Right ventricle myocardium superior (tissue), 1 donor: ENCODE measurements at regions not wholly inside any gene's neighbourhood (a gene's known extent, or its start where the extent isn't known, plus 50 kb on each side); places are given as distances from the start of the nearest gene placed in this dataset.
"Not testable (repeated sequence)": the region's sequence is repeated elsewhere in the genome, so short reads cannot be mapped to it uniquely, and the experiment has no call there.

Experiments used
- ATAC-seq: fragments of 200-7000 bp; cut with Tn5 transposase; one replicate; pipeline ENCODE4 v1.9.1; 2020; ENCODE audit warnings: mild to moderate bottlenecking; ENCODE audit not compliant: poor library complexity
- DNase-seq: peaks from one replicate; pipeline ENCODE4 v3.0.0-alpha.2; 2020
- intact Hi-C: fragments of 100-400 bp; cut with DNase I; formaldehyde crosslinking; loops from one replicate; pipeline ENCODE4 v1.11.2; 2022
- donor health status: DM: no; HTN: yes; CAD: no; lungs with severe emphysema.

DNA sequence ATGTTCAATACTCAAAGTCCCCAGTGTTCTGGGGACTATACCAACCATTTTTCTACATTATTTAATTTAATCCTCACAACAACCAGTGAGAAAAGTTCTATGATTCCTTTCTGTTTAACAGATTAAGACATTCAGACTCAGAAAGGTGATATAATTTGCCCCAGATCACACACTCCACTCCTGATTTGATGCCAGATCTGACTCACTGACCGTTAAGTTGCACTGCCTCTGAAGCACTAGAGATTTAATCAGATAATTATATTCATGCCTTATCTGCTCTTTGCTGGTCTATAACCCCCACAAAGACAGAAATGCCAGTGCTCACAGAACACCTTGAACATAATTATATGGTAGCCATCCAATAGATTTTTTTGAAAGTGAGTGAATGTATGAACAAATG lies 501.0 kb downstream of the IGSF11 start:
- intact Hi-C loops: no loop called here
- ATAC-seq (no peak), DNase-seq (no peak)

DNA sequence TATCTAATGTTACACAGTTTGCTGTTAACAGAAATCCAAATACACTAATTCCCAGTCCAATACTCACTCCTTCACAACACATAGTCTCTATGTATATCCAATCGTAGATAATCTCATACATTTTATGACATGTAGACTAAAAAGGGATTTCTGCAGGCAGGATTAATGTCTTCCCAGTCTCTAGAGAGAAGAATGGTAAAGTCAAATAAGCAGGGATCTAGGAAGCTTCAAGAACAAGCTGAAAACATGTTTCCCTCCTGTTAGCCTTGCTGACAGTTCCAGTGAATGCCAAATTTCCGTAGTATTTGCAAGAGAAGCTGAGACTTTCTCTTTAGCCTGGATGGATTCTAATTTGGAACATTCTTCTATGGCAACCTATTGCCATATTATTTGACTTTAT lies 500.1 kb downstream of the IGSF11 start:
- DNase-seq: no peak
- intact Hi-C loops: no loop called here

DNA sequence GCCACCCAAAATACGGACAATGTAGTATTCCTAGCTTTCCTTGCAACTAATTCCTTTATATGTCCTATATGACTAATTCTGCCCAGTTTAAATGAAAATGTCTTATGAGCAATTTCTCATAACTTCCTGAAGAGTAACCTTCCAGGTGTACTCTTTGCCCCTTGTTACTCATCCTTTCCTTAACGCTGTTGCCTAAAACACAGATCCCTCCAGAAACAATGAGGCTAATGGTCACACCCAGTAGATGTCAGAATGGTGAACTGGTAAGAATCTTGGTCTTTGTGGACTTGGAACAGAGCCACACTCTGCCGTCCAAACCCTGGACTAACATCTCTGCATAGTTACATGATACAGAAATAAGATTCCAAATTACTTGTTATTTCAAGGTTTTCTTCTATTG lies 497.9 kb downstream of the IGSF11 start:
- ATAC-seq: no peak
- intact Hi-C loops: no loop called here
- DNase-seq: no peak

More for the DNA sequence above, 500.1 kb downstream of the IGSF11 start:
- no peak for ATAC-seq

DNA sequence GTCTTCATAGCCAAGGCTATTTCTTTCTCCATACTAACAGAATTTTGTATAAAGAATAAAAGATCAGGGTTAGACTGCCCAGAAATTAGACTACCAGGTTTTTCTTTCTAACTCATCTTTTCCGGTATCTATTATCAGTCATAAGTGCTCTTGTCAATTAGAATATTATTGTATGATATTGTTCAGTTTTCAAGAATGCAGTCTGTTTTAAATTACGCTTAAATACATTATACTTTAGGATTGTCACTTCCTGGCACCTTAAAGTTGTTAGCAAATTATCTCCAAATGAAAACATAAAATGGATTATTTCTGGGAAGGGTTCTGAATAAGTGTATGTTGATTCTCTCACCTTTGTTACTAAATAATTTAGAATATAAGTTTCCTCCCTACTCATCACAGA lies 497.2 kb downstream of the IGSF11 start:
- intact Hi-C loops: no loop called here
- no peak for DNase-seq
- no peak for ATAC-seq

DNA sequence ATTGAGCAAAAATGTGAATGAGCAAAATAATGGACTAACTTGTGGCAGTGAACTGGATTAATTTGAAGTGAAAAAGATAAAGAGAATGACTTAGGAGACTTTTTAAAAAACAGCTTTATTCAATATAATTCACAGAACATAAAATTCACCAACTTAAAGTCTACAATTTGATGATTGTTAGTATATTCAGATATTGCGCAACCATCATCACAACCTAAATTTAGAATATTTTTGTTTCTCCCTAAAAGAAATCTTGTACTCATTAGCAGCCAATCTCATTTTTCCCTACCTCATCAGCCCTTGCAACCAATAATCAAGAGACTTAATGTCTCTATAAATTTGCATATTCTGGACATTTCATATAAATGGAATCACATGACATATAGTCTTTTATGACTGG lies 496.5 kb downstream of the IGSF11 start:
- DNase-seq (no peak), ATAC-seq (no peak)
- intact Hi-C loops: no loop called here

DNA sequence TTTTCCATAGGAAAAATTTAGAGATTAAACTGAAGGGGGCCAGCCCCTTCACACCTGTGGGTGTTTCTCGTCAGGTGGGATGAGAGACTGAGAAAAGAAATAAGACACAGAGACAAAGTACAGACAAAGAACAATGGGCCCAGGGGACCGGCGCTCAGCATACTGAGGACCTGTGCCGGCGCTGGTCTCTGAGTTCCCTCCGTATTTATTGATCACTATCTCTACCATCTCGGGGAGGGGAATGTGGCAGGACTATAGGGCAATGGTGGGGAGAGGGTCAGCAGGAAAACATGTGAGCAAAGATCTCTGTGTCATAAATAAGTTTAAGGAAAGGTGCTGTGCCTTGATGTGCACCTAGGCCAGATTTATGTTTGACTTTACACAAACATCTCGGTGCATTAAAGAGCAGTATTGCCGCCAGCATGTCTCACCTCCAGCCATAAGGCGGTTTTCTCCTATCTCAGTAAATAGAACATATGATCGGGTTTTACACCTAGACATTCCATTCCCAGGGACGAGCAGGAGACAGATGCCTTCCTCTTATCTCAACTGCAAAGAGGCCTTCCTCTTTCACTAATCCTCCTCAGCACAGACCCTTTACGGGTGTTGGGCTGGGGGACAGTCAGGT lies 494.7 kb downstream of the IGSF11 start:
- ATAC-seq, intact Hi-C loops, DNase-seq: not testable (repeated sequence)

DNA sequence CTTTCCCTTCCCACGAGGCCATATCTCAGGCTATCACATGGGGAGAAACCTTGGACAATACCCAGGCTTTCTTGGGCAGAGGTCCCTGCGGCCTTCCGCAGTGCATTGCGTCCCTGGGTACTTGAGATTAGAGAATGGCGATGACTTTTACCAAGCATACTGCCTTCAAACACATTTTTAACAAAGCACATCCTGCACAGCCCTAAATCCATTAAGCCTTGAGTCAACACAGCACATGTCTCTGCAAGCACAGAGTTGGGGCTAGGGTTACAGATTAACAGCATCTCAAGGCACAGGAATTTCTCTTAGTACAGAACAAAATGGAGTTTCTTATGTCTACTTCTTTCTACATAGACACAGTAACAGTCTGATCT lies 494.2 kb downstream of the IGSF11 start:
- DNase-seq, ATAC-seq, intact Hi-C loops: not testable (repeated sequence)

DNA sequence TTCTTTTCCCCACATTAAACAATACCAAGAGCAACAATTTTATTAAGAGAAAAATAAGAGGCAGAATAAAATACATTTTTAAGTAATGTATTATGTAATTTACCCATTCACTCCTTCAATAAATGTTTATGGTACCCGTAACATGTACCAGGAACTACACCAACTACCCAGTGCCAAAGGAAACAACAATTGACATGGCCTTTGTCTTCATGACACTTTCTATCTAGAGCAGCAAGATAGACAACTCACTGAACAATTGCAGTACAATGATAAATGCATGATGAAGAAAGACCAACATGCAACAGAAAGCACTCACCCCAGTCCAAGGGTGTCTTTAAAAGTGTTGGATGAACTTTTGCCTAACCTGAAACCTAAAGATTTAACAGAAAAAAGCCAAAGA lies 493.8 kb downstream of the IGSF11 start:
- DNase-seq: no peak
- ATAC-seq: no peak
- intact Hi-C loops: no loop called here

DNA sequence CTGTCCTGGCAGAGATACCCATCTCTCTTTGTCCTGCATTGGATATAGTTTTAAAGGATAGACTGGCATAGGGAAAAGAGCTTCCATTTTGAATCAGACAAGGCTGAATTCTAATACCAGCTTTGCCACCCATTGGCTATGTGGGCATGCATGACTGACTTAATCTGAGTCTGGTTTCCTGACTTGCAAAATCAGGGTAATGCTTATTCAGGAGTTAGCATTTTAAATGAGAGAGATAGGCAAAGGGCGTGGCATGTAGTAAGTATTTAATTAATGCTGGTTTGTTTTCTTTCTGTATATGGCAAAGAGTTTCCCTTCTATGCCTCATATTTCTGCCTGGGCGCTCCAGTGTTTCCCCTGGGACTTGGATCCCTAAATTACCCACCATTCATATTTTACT lies 492.9 kb downstream of the IGSF11 start:
- ATAC-seq (no peak), DNase-seq (no peak)
- intact Hi-C loops: no loop called here

DNA sequence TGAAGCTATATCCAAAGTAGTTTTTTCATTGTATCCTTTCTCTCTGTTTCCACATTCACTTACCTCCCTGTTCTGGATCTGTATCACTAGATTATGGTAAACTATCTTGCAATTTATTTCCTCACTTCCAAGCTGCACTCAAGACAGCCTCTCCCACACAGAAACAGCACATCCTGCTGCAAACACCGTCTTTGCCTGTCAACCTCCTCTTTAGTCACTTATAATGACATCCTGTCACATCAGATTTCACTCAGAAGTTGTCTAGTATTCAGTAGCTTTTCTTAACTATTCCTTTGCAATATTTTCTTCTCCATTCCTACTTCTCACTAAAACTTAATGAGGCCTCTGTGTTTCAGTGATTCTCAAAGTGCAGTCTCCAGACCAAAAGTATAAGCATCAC lies 490.8 kb downstream of the IGSF11 start:
- DNase-seq: no peak
- no peak for ATAC-seq
- intact Hi-C loops: no loop called here

DNA sequence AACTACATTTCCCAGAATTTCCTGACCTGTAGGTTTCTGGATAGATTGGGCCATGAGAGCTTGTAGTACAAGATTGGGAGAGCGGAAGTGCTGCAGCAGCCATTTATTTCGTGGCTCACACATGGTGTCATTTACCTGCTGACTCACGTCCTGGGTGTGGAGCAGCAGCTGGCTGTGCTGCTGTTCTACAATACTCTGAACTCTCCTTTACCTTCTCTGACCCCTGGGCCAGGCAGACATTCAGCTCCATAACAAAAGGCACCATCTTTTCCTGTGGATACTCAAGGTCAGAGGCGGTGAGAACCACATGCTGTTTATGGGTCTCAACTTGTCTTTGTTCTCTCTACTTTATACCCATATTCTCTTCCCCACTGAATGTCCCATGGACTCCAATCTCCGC lies 490.2 kb downstream of the IGSF11 start:
- DNase-seq (no peak), ATAC-seq (no peak)
- intact Hi-C loops: no loop called here

DNA sequence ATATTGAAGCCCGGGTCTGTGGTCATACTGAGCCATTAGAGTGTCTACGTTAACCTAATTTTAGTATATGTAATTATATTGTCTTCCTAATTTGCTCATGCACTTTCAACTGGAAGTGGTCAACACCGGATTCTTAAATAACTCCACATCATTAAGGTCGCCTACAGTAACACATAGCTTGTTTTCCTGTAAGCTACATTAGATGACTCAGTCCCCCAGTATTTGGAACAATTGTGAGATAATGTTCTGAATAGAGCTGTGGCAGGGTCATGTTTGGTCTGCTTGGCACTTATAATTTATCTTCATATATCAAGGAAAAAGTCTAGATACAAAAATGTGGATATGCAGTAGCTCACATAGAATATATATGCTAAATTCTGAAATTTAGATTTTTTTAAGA lies 486.2 kb downstream of the IGSF11 start:
- ATAC-seq (no peak), DNase-seq (no peak)
- intact Hi-C loops: no loop called here

DNA sequence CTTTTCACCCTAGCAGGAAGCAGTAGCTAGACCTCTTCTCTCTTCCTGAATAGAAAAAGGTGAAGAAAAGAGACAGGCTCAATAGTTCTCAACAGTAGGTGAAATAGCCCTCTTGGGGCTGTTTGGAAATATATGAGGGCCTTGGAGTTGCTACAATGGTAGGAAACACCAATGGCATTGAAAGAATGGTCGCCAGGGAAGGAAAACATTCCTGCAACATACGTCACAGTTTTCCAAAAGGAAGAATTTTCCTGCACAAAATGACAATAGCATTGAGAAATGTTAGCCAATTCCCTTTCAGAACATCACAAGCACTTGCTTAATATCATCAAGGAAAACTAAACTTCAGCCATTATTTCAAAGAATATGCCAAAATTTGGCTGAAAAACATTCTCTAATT lies 484.5 kb downstream of the IGSF11 start:
- ATAC-seq: no peak
- DNase-seq: no peak
- intact Hi-C loops: no loop called here

DNA sequence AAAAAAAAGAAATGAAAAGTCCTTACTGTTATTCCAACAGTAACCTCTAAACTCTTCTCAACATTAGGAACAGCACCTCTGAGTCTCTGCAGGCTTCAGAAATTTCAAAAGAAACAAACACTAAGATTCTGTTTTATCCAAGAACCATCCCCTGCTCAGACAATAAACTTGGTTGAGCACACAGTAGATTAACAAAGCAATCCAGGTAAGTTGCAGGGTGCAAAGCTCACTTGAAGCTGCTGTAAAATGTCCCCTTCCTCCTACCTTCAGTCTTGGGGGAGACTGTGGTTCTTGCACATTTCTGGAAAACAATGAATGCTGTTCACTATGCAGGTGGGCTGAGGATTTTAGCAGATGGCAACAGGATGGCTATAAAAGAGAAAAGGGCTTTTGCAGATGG lies 484.1 kb downstream of the IGSF11 start:
- intact Hi-C loops: no loop called here
- ATAC-seq: no peak
- DNase-seq: no peak

DNA sequence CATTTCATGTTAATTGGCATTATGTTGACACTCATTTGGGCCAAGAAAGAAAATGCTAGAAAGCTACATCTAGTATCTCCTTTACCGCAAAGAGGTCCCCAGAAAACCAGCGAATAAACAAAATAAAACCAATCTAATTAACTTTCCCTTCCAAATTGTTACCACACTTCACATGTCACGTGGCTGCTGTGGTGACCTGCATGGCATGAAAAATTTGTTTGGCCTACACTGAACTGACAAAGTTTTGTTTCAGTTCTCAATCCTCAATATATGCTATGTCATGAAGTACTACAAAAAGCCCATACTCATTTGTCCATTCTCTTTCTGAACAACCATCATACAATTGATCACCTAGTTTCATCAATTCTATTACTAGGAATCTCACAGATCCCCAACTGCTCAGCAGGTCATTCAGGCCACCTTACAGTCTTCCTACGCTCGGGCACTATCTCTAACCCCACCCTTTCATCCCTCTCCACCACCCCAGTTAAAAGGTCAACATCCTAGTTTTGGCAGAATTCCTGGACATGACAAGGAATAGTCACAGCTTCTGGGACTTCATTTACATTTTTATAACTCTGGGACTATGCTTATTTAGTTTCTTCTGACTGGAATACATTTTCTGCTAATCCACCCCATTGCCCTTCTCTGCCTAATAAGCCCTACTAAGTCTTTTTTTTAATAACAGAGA lies 480.4 kb downstream of the IGSF11 start:
- DNase-seq (no peak), ATAC-seq (no peak)
- intact Hi-C loops: no loop called here

DNA sequence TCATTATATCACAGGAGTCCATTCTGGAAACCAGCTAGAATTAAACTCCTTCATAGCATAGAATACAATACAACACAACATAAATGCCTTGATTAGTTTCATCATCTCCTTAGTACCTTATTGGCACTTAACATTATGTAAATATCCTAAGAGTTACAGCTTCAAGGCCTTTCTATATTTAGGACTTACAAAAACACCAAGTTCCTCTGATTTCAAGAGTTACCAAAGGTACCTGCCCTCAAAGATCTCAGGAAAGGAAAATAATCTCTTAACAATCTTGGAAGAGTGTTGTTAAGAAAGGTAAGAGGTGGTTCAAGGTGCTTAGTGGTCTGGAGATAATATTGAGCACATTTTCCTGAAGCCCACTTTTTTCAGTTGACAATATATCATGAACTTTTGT lies 477.7 kb downstream of the IGSF11 start:
- no peak for DNase-seq
- intact Hi-C loops: no loop called here
- ATAC-seq: no peak

DNA sequence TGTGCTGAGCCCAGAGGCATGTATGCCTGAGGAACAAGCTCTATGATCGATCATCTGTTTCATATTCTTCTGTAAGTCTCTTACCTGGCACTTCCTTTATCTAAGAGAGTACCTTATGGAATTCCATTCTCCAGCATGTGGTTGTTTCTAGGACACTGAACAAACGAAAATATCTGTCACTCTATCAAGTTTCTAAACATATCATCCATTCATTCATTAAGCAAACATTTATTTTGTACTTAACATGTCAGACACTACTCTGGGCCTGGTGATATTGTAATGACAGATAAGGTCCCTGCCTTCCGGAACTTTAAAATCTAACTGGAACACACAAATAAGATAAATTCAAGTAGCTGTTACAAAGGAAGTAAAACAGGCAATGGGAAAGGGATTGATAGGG lies 477.1 kb downstream of the IGSF11 start:
- DNase-seq: no peak
- intact Hi-C loops: no loop called here
- ATAC-seq: no peak

DNA sequence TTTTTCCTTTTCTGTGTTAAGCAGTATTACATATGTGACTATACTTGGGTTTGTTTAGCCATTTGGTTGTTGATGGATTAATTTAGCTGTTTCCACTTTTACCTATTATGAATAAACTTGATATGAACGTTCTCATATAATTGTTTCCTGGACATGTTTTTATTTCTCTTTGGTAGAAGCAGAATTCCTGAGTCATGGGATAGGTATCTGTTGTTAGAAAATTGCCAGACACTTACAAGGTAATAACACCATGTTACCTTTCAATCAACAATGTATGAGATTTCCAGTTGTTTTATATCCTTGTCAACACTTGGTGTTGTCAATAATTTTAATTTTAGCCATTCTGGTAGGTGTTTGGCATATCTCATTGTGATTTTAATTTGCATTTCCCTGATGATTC lies 475.4 kb downstream of the IGSF11 start:
- no peak for DNase-seq
- ATAC-seq: no peak
- intact Hi-C loops: no loop called here

DNA sequence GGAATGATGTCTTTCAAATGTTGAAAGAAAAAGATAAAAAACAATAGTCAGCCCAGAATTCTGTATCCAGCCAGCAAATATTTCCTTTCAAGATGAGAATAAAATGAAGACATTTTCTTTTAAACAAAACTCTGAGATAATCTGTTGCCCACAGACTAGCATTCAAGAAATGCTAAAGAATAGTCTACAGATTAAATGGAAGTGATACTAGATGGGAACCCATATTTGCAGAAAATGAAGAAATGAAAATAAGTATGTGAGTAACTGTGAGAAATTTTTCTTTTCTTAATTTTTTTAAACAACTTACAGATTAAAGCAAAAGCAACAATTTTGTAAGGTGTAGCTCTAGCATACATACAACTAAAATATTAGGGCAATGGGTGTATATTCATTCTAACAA lies 469.8 kb downstream of the IGSF11 start:
- intact Hi-C loops: no loop called here
- ATAC-seq (no peak), DNase-seq (no peak)

DNA sequence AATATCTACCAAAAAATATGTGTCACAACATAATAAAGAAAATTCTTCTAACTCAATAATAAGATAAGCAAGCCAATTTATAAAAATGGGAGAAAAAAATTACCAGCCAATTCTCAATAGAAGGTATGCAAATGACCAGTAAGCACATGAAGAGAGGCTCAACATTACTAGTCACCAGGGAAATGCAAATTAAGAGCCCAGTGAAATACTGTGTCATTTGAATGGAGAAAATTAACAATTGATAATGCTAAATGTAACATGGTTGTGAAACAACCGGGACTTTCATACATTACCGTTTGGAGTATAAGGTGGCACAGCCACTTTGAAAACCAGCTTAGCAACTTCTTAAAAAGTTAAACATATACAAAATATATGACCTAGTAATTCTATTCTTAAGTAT lies 460.7 kb downstream of the IGSF11 start:
- ATAC-seq: no peak
- no peak for DNase-seq
- intact Hi-C loops: no loop called here
